NT2/D1 (cell line): ENCODE measurements at regions not wholly inside any gene's neighbourhood (a gene's known extent, or its start where the extent isn't known, plus 50 kb on each side); places are given as distances from the start of the nearest gene placed in this dataset.

Source experiments
- DNase-seq: peaks from one replicate; pipeline ENCODE4 v3.0.0-alpha.2; 2011; ENCODE audit warnings: low read depth, low spot score
- H3K27me3 ChIP-seq: 2 replicates; pipeline ENCODE4 v1.6.0; 2011; ENCODE audit warnings: mild to moderate bottlenecking; ENCODE audit not compliant: insufficient read length, insufficient read depth
- H3K36me3 ChIP-seq: 2 replicates; pipeline ENCODE4 v1.6.1; 2011; ENCODE audit warnings: mild to moderate bottlenecking, low read length, mixed read lengths; ENCODE audit not compliant: insufficient read depth, insufficient read length
- H3K4me1 ChIP-seq: 2 replicates; pipeline ENCODE4 v1.5.1; 2011; ENCODE audit not compliant: insufficient read depth, insufficient read length
- H3K4me3 ChIP-seq: 2 replicates; pipeline ENCODE4 v1.5.1; 2011; ENCODE audit warnings: low read depth; ENCODE audit not compliant: insufficient read length
- H3K9ac ChIP-seq: 2 replicates; pipeline ENCODE4 v1.6.0; 2011; ENCODE audit warnings: low read depth; ENCODE audit not compliant: insufficient read length
- H3K9me3 ChIP-seq: 2 replicates; pipeline ENCODE4 v1.5.1; 2011; ENCODE audit warnings: mild to moderate bottlenecking, low read length; ENCODE audit not compliant: insufficient read depth
- SUZ12 ChIP-seq: IDR thresholded peaks from 2 replicates; pipeline ENCODE4 v1.6.1; 2011; ENCODE audit not compliant: insufficient read length, insufficient read depth; ENCODE audit errors: extremely low read depth
- YY1 ChIP-seq: IDR thresholded peaks from 2 replicates; pipeline ENCODE4 v1.6.1; 2011; ENCODE audit not compliant: insufficient read length, insufficient read depth
- ZNF274 ChIP-seq: IDR thresholded peaks from 2 replicates; pipeline ENCODE4 v1.6.1; 2011; ENCODE audit warnings: mild to moderate bottlenecking, low read depth, low read length

GRCh38 chrX:130974323-130974722, 71.3 kb upstream of the ENOX2 start:
- no peak overlapping the region for H3K9ac ChIP-seq
- no peaks in the 10 kb centered on the region for H3K4me1 ChIP-seq
- TF ChIP-seq SUZ12 (no peak), ZNF274 (no peak), YY1 (no peak)
- no peaks in the 10 kb centered on the region for H3K27me3 ChIP-seq
- H3K4me3 ChIP-seq, result no peak overlapping the region
- DNase-seq, result no peak
- H3K36me3 ChIP-seq, result no peaks in the 10 kb centered on the region
- H3K9me3 ChIP-seq, result no peaks in the 10 kb centered on the region

- H3K27me3 ChIP-seq, result no peaks in the 10 kb centered on the region
- peak; percentile 2 for DNase-seq
- TF ChIP-seq ZNF274 (no peak), YY1 (no peak), SUZ12 (no peak)
Observed at GRCh38 chrX:130975947-130976346, 72.9 kb upstream of the ENOX2 start.

GRCh38 chrX:130981836-130982235, 76.3 kb upstream of the ARHGAP36 start:
- TF ChIP-seq SUZ12 (no peak), ZNF274 (no peak), YY1 (no peak)
- H3K27me3 ChIP-seq, result no peaks in the 10 kb centered on the region

More at GRCh38 chrX:130975947-130976346, 72.9 kb upstream of the ENOX2 start:
- Histone ChIP-seq H3K9ac (no peak overlapping the region), H3K36me3 (no peaks in the 10 kb centered on the region), H3K4me3 (no peak overlapping the region), H3K4me1 (no peaks in the 10 kb centered on the region), H3K9me3 (no peaks in the 10 kb centered on the region)

DNA sequence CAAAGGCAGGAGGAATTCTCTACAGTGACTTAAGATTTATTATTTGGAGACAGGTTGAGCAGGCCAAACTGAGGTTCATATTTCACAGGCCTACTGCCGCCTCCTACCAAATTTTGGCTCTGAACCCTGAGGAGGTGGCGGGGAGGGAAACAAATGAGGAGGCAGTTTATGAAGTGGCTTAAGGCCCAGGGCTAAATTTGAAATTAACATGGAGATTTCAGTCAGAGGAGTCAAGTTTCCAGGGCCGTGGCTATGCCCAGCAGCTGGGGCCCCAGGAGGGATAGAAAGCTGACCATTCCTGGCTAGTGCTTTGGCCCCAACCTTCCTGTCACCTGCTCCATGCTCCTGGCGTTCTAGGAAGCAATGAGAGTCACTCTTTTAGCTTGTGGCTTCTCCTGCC, 73.4 kb upstream of the ARHGAP36 start:
- Histone ChIP-seq H3K9me3 (no peaks in the 10 kb centered on the region), H3K36me3 (no peaks in the 10 kb centered on the region), H3K27me3 (no peaks in the 10 kb centered on the region), H3K9ac (no peak overlapping the region), H3K4me1 (no peaks in the 10 kb centered on the region), H3K4me3 (no peak overlapping the region)
- DNase-seq, result no peak
- TF ChIP-seq YY1, result no peak
- TF ChIP-seq SUZ12, result no peak
- no peak for TF ChIP-seq ZNF274

More at GRCh38 chrX:130981836-130982235, 76.3 kb upstream of the ARHGAP36 start:
- no peak for DNase-seq
- H3K4me1 ChIP-seq, result no peaks in the 10 kb centered on the region
- no peaks in the 10 kb centered on the region for H3K9me3 ChIP-seq
- no peak overlapping the region for H3K9ac ChIP-seq
- H3K36me3 ChIP-seq, result no peaks in the 10 kb centered on the region
- no peak overlapping the region for H3K4me3 ChIP-seq

DNA sequence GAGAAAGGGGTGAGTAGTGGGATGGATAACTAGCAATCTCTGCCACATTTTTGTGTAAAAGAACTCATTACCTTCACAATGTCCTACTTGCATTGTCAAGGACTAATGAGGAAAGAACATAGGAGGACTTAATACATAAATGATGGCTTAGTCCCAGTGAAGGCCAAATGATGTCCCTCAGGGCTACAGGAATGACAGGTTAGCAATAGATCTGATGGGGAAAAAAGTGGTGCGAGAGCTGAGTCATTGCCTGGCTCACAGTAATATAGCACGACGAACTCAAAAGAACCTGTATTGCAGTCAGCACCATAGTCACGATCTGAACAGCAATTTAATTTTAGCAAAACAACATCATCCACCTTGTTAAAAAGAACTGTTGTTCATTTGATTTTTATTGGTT, 70.9 kb upstream of the ARHGAP36 start:
- H3K9ac ChIP-seq, result no peak overlapping the region
- H3K36me3 ChIP-seq, result no peaks in the 10 kb centered on the region
- DNase-seq, result no peak
- no peak overlapping the region for H3K4me3 ChIP-seq
- H3K27me3 ChIP-seq, result no peaks in the 10 kb centered on the region
- TF ChIP-seq YY1 (no peak), SUZ12 (no peak), ZNF274 (no peak)
- H3K4me1 ChIP-seq, result no peaks in the 10 kb centered on the region
- no peaks in the 10 kb centered on the region for H3K9me3 ChIP-seq

DNA sequence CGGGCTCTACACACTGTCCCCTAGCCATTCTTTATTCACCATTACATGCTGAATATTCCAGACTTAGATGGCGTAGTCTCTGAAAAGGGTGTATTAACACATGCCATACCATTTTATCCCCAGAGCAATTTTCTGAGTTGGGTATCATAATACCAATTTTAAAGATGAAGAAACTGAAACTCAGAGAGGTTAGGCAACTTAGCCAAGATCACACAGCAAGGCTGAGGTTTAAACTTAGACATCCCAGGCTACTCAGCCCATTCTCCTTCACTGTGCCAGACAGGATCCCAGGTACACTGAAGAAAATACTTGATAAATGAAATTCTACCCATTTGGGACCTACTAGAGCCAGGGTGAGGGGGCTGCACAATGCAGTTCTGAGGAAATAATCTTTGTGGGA, 67.4 kb upstream of the ARHGAP36 start:
- Histone ChIP-seq H3K4me1 (no peaks in the 10 kb centered on the region), H3K27me3 (no peaks in the 10 kb centered on the region)
- no peak for TF ChIP-seq YY1
- TF ChIP-seq ZNF274, result no peak
- no peak for TF ChIP-seq SUZ12

GRCh38 chrX:130994671-130995070, 63.5 kb upstream of the ARHGAP36 start:
- TF ChIP-seq YY1, result no peak
- Histone ChIP-seq H3K36me3 (no peaks in the 10 kb centered on the region), H3K9ac (no peak overlapping the region), H3K4me3 (no peak overlapping the region), H3K27me3 (no peaks in the 10 kb centered on the region), H3K4me1 (no peaks in the 10 kb centered on the region), H3K9me3 (no peaks in the 10 kb centered on the region)
- DNase-seq, result no peak

More for the DNA sequence above, 67.4 kb upstream of the ARHGAP36 start:
- no peaks in the 10 kb centered on the region for H3K36me3 ChIP-seq
- H3K4me3 ChIP-seq, result no peak overlapping the region
- H3K9me3 ChIP-seq, result no peaks in the 10 kb centered on the region
- H3K9ac ChIP-seq, result no peak overlapping the region
- DNase-seq, result no peak

- H3K4me3 ChIP-seq, result no peak overlapping the region
- TF ChIP-seq YY1 (no peak), ZNF274 (no peak), SUZ12 (no peak)
- no peaks in the 10 kb centered on the region for H3K27me3 ChIP-seq
- H3K9me3 ChIP-seq, result no peaks in the 10 kb centered on the region
- no peaks in the 10 kb centered on the region for H3K4me1 ChIP-seq
- no peak overlapping the region for H3K9ac ChIP-seq
- no peak for DNase-seq
- H3K36me3 ChIP-seq, result no peaks in the 10 kb centered on the region
Observed at GRCh38 chrX:130995439-130995838, 62.7 kb upstream of the ARHGAP36 start.
